GM12864 (cell line): ENCODE measurements at regions not wholly inside any gene's neighbourhood (a gene's known extent, or its start where the extent isn't known, plus 50 kb on each side); places are given as distances from the start of the nearest gene placed in this dataset.

Experiments used
- DNase-seq: peaks from one replicate; pipeline ENCODE4 v3.0.0-alpha.2; 2011; ENCODE audit warnings: low read depth
- H3K4me3 ChIP-seq: 2 replicates; pipeline ENCODE4 v1.5.1; 2011; ENCODE audit warnings: mild to moderate bottlenecking, low read depth, low read length, control low read depth
- TF ChIP-seq, protein P1 (sequence below): IDR thresholded peaks from 2 replicates; pipeline ENCODE4 v1.5.1; 2011; ENCODE audit warnings: low read depth, mild to moderate bottlenecking, moderate library complexity, low read length, control low read depth, inconsistent platforms; ENCODE audit errors: missing control alignments

GRCh38 chr4:136424052-136424451 lies 1108.2 kb downstream of the PCDH18 start:
- no peak for DNase-seq
- TF ChIP-seq, protein P1, sequence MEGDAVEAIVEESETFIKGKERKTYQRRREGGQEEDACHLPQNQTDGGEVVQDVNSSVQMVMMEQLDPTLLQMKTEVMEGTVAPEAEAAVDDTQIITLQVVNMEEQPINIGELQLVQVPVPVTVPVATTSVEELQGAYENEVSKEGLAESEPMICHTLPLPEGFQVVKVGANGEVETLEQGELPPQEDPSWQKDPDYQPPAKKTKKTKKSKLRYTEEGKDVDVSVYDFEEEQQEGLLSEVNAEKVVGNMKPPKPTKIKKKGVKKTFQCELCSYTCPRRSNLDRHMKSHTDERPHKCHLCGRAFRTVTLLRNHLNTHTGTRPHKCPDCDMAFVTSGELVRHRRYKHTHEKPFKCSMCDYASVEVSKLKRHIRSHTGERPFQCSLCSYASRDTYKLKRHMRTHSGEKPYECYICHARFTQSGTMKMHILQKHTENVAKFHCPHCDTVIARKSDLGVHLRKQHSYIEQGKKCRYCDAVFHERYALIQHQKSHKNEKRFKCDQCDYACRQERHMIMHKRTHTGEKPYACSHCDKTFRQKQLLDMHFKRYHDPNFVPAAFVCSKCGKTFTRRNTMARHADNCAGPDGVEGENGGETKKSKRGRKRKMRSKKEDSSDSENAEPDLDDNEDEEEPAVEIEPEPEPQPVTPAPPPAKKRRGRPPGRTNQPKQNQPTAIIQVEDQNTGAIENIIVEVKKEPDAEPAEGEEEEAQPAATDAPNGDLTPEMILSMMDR = no peak
- H3K4me3 ChIP-seq = no peak overlapping the region

GRCh38 chr4:136414981-136415380 lies 1117.3 kb downstream of the PCDH18 start:
- TF ChIP-seq, protein P1 = no peak
- no peak for DNase-seq
- H3K4me3 ChIP-seq = no peak overlapping the region

- TF ChIP-seq, protein P1 = no peak
- DNase-seq = no peak
- no peak overlapping the region for H3K4me3 ChIP-seq
Observed at GRCh38 chr4:136412708-136413107, 1119.6 kb downstream of the PCDH18 start.

- no peak for DNase-seq
- TF ChIP-seq, protein P1 = no peak
- H3K4me3 ChIP-seq = no peak overlapping the region
Observed at GRCh38 chr4:136400829-136401228, 1131.5 kb downstream of the PCDH18 start.

DNA sequence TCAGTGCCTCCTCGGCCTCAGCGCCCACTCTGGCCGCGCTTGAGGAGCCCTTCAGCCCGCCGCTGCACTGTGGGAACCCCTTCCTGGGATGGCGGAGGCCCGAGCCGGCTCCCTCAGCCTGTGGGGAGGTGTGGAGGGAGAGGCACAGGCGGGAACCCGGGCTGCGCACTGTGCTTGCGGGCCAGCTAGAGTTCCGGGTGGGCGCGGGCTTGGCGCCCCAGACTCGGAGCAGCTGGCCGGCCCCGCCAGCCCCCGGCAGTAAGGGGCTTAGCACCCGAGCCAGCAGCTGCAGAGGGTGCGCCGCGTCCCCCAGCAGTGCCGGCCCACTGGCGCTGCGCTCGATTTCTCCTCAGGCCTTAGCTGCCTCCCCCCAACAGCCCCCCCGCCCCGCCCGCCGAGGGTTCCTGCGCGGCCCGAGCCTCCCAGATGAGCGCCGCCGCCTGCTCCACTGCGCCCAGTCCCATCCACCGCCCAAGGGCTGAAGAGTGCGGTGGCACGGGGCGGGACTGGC lies 1137.0 kb downstream of the PCDH18 start:
- no peak for DNase-seq
- H3K4me3 ChIP-seq = no peak overlapping the region
- TF ChIP-seq, protein P1 = no peak

DNA sequence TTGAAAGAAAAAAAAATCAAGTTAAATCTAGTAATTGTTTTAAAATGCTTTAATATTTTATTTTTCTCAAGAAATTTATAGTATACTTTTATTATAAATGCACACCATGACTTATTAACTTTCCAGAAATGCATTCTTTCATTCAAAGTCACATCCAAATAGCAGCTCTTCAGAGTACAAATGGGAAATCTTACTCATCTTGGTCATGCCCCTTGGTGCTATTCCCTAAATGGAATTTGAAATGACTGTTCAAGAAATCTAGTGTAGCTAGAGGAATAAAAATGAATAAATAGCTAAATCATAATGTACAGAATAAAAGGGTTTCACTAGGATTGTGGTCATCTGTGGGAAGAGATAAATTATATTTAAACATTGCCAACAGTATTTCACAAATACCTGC lies 1139.7 kb downstream of the PCDH18 start:
- DNase-seq = no peak
- TF ChIP-seq, protein P1 = no peak

GRCh38 chr4:136390824-136391223 lies 1141.5 kb downstream of the PCDH18 start:
- TF ChIP-seq, protein P1 = no peak
- DNase-seq = no peak
- H3K4me3 ChIP-seq = no peak overlapping the region

More for the DNA sequence above, 1139.7 kb downstream of the PCDH18 start:
- H3K4me3 ChIP-seq = no peak overlapping the region
